NCI-H1436 (cell line): ENCODE measurements at regions not wholly inside any gene's neighbourhood (a gene's known extent, or its start where the extent isn't known, plus 50 kb on each side); places are given as distances from the start of the nearest gene placed in this dataset.

Source experiments
- DNase-seq: peaks from one replicate; lab custom pipeline; 2025; lab: John Stamatoyannopoulos, UW

- DNase-seq: no peak
Observed at GRCh38 chr7:36802459-36803135, 78.3 kb upstream of the AOAH start.

GRCh38 chr7:36796850-36797536 lies 72.7 kb upstream of the AOAH start:
- DNase-seq: no peak

- no peak for DNase-seq
Observed at GRCh38 chr7:36795451-36796021, 71.2 kb upstream of the AOAH start.

- DNase-seq: no peak
Observed at GRCh38 chr7:36794689-36795088, 70.4 kb upstream of the AOAH start.

GRCh38 chr7:36792421-36792820 lies 68.1 kb upstream of the AOAH start:
- no peak for DNase-seq

GRCh38 chr7:36790311-36790787 lies 66.1 kb upstream of the AOAH start:
- no peak for DNase-seq

- no peak for DNase-seq
Observed at GRCh38 chr7:36788825-36789470, 64.7 kb upstream of the AOAH start.

- DNase-seq: no peak
Observed at GRCh38 chr7:36787933-36788378, 63.7 kb upstream of the AOAH start.

- DNase-seq: peak; percentile 4
Observed at GRCh38 chr7:36784991-36785940, 61.0 kb upstream of the AOAH start.

GRCh38 chr7:36781011-36781738 lies 56.9 kb upstream of the AOAH start:
- no peak for DNase-seq

GRCh38 chr7:36777855-36778254 lies 53.6 kb upstream of the AOAH start:
- no peak for DNase-seq

GRCh38 chr7:36777062-36777461 lies 52.8 kb upstream of the AOAH start:
- no peak for DNase-seq

- DNase-seq: no peak
Observed at GRCh38 chr7:36775676-36776075, 51.4 kb upstream of the AOAH start.

GRCh38 chr7:36775061-36775620 lies 50.8 kb upstream of the AOAH start:
- no peak for DNase-seq
